HFFc6 (cell line): ENCODE measurements at regions not wholly inside any gene's neighbourhood (a gene's known extent, or its start where the extent isn't known, plus 50 kb on each side); places are given as distances from the start of the nearest gene placed in this dataset.

Source experiments
- DNase-seq: peaks from one replicate; pipeline ENCODE4 v3.0.0-alpha.2; 2018
- H3K27ac Mint-ChIP-seq: 2 replicates; pipeline ENCODE4 v1.8.0; 2020; ENCODE audit warnings: mild to moderate bottlenecking, mixed read lengths
- H3K27me3 Mint-ChIP-seq: 2 replicates; pipeline ENCODE4 v1.8.0; 2021; ENCODE audit warnings: mild to moderate bottlenecking, moderate library complexity, mixed read lengths; ENCODE audit not compliant: insufficient read depth
- H3K36me3 Mint-ChIP-seq: 2 replicates; pipeline ENCODE4 v1.8.0; 2021; ENCODE audit warnings: low read depth, mixed read lengths
- H3K4me1 Mint-ChIP-seq: 2 replicates; pipeline ENCODE4 v1.8.0; 2020; ENCODE audit warnings: low read depth, mixed read lengths
- H3K4me3 Mint-ChIP-seq: 2 replicates; pipeline ENCODE4 v1.8.0; 2020; ENCODE audit warnings: mild to moderate bottlenecking, moderate library complexity, mixed read lengths
- H3K9me3 Mint-ChIP-seq: 2 replicates; pipeline ENCODE4 v1.8.0; 2020; ENCODE audit warnings: mild to moderate bottlenecking, mixed read lengths
- CTCF ChIP-seq: fragments of 200-600 bp; sonication (generic); IDR thresholded peaks from 2 replicates; pipeline ENCODE4 v1.5.0; 2021; ENCODE audit warnings: antibody characterized with exemption, mild to moderate bottlenecking

- H3K4me1 Mint-ChIP-seq = no peaks in the 10 kb centered on the region
- DNase-seq = no peak
- H3K27me3 Mint-ChIP-seq = no peaks in the 10 kb centered on the region
- no peak overlapping the region for H3K27ac Mint-ChIP-seq
- 0 out of 2 replicates have a peak, but pooled peaks cover 3% of the 10 kb centered on the region for H3K36me3 Mint-ChIP-seq
- H3K9me3 Mint-ChIP-seq = peaks cover 11% of the 10 kb centered on the region; the same call in 1 of the 2 replicates
- TF ChIP-seq CTCF = no peak
- H3K4me3 Mint-ChIP-seq = no peak overlapping the region
Measured at GRCh38 chr11:92101920-92102319, 122.7 kb upstream of the FAT3 start.

- H3K36me3 Mint-ChIP-seq = 0 out of 2 replicates have a peak, but pooled peaks cover 3% of the 10 kb centered on the region
- peaks cover 14% of the 10 kb centered on the region; the same call in 1 of the 2 replicates for H3K9me3 Mint-ChIP-seq
- no peak overlapping the region for H3K4me3 Mint-ChIP-seq
- H3K4me1 Mint-ChIP-seq = no peaks in the 10 kb centered on the region
- no peak for TF ChIP-seq CTCF
- DNase-seq = no peak
- no peak overlapping the region for H3K27ac Mint-ChIP-seq
- H3K27me3 Mint-ChIP-seq = no peaks in the 10 kb centered on the region
Measured at GRCh38 chr11:92099183-92099582, 125.4 kb upstream of the FAT3 start.

GRCh38 chr11:92098172-92098571 is 126.4 kb upstream of the FAT3 start:
- Mint-ChIP-seq H3K27me3 (no peaks in the 10 kb centered on the region), H3K36me3 (0 out of 2 replicates have a peak, but pooled peaks cover 3% of the 10 kb centered on the region), H3K27ac (no peak overlapping the region), H3K4me3 (no peak overlapping the region), H3K4me1 (no peaks in the 10 kb centered on the region), H3K9me3 (peaks cover 19% of the 10 kb centered on the region)
- no peak for DNase-seq
- no peak for TF ChIP-seq CTCF

GRCh38 chr11:92087725-92088537 is 136.7 kb upstream of the FAT3 start:
- no peaks in the 10 kb centered on the region for H3K4me1 Mint-ChIP-seq
- no peak for DNase-seq
- no peak overlapping the region for H3K27ac Mint-ChIP-seq
- no peak for TF ChIP-seq CTCF
- H3K4me3 Mint-ChIP-seq = no peak overlapping the region
- no peaks in the 10 kb centered on the region for H3K36me3 Mint-ChIP-seq
- peaks cover 27% of the 10 kb centered on the region for H3K9me3 Mint-ChIP-seq
- H3K27me3 Mint-ChIP-seq = peaks cover 1% of the 10 kb centered on the region

GRCh38 chr11:92083123-92083522 is 141.5 kb upstream of the FAT3 start:
- no peak for TF ChIP-seq CTCF
- DNase-seq = no peak
- Mint-ChIP-seq H3K36me3 (no peaks in the 10 kb centered on the region), H3K27me3 (peaks cover 1% of the 10 kb centered on the region), H3K4me1 (no peaks in the 10 kb centered on the region), H3K27ac (no peak overlapping the region), H3K4me3 (no peak overlapping the region), H3K9me3 (peaks cover 13% of the 10 kb centered on the region)
